Fibroblast of mammary gland (primary cell): ENCODE measurements at regions not wholly inside any gene's neighbourhood (a gene's known extent, or its start where the extent isn't known, plus 50 kb on each side); places are given as distances from the start of the nearest gene placed in this dataset.

Experiments used
- DNase-seq: peaks from one replicate; pipeline ENCODE4 v3.0.0-alpha.2; 2010; ENCODE audit warnings: low read depth
- H3K4me3 ChIP-seq: 2 replicates; pipeline ENCODE4 v1.5.1; 2011; ENCODE audit warnings: low read depth, mild to moderate bottlenecking, low read length, moderate library complexity; ENCODE audit not compliant: control insufficient read depth
- TF ChIP-seq, protein P1 (sequence below): conservative IDR thresholded peaks from 2 replicates; pipeline ENCODE4 v1.5.1; 2011; ENCODE audit warnings: low read depth, low read length, inconsistent platforms; ENCODE audit not compliant: control insufficient read depth, insufficient read depth

DNA sequence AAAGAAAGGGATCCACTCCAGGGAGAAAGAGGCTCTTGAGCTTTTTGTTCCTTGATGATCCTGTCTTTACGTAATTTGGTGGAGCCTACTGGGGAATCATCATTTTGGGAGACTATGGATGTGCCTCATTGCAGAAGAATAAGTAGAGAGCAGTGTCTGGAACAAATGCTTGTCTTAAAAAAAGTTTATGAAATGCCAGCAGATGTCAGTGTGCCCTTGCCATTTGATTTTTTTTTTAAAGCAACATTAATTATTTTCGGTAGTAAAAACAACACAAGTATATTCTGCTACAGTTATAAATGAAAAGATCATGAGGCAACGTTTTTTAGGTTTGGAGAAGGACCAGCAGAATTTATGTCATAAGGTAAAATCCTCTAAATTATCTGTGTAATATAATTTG, 934.8 kb upstream of the EEF2KMT start:
- TF ChIP-seq, protein P1, sequence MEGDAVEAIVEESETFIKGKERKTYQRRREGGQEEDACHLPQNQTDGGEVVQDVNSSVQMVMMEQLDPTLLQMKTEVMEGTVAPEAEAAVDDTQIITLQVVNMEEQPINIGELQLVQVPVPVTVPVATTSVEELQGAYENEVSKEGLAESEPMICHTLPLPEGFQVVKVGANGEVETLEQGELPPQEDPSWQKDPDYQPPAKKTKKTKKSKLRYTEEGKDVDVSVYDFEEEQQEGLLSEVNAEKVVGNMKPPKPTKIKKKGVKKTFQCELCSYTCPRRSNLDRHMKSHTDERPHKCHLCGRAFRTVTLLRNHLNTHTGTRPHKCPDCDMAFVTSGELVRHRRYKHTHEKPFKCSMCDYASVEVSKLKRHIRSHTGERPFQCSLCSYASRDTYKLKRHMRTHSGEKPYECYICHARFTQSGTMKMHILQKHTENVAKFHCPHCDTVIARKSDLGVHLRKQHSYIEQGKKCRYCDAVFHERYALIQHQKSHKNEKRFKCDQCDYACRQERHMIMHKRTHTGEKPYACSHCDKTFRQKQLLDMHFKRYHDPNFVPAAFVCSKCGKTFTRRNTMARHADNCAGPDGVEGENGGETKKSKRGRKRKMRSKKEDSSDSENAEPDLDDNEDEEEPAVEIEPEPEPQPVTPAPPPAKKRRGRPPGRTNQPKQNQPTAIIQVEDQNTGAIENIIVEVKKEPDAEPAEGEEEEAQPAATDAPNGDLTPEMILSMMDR = no peak
- no peak for DNase-seq
- no peak overlapping the region for H3K4me3 ChIP-seq

DNA sequence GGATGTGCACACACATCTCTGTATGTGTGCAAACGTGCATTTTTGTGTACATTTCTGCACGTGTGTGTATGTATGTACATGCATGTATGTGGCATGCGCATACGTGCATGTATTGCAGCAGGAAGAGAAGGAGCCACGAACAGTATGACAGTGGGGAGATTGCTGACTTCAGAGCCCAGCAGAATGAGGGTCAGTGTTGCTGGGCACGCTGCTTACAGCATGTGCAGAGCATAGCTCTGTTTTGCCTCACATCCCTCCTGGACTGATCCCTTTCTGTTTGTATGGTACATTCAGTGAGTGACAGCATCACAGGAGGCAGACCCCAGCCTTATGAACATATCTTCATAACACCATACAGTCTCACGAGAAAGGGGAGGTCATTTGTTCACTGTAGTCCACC, 934.0 kb upstream of the EEF2KMT start:
- TF ChIP-seq, protein P1 = no peak
- DNase-seq = no peak
- no peak overlapping the region for H3K4me3 ChIP-seq

DNA sequence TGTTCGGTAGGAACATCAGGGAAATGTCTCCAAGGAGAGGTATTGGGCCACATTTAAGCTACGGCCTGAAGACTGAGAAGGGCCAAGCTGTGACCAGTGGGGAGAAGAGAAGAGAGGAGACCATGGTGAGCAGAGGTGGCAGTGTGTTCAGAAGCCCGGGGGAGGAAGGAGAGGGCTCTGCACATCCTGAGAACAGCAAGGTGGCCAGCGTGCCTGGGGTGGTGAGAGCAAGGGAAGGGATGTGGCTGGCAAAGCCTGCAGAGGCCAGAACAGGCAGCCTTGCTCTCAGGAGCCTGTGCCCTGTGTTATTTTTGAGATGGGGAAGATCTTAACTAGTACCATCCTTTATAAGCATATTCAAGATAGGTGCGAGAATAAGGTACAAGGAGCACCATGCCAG, 933.5 kb upstream of the EEF2KMT start:
- TF ChIP-seq, protein P1 = no peak
- H3K4me3 ChIP-seq = no peak overlapping the region
- no peak for DNase-seq

DNA sequence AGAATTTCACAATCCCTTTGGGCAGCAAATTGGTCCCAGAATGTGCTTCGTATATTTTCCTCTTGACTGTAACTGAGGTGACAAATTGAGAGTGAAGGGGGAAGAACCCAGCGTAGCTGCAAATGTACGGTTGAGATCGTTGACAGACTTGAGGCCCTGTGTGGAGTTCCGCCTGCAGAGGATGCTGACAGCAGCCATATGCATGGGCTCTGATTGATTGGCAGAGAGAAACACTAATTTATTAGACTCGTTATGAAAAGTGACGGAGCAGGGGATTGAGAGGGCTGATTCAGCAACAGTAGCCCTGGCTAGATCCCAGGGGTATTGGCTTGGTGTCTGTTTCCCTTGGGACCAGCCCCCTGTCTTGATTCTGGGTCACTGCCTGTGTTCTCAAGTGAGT, 930.1 kb upstream of the EEF2KMT start:
- DNase-seq = no peak
- TF ChIP-seq, protein P1 = no peak
- no peak overlapping the region for H3K4me3 ChIP-seq

DNA sequence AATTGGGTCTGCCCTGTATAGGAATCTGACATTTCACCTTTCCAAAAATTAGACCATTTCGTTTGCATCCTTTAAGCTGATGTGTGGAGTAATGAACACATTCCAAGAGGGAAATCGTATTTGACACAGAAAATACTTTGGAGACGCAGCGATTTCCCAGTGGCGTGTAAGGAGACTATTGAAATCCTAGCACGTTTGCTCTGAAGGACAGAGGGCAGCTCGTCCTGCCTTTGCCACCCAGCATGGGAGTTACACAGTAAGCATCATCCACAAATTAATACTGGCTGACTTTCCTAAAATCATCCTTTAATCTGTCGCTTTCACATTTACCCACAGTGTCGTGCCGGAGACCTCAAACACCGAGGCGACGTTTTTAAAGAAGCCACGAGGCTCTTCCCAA, 925.9 kb upstream of the EEF2KMT start:
- TF ChIP-seq, protein P1 = no peak
- DNase-seq = no peak
- H3K4me3 ChIP-seq = no peak overlapping the region

DNA sequence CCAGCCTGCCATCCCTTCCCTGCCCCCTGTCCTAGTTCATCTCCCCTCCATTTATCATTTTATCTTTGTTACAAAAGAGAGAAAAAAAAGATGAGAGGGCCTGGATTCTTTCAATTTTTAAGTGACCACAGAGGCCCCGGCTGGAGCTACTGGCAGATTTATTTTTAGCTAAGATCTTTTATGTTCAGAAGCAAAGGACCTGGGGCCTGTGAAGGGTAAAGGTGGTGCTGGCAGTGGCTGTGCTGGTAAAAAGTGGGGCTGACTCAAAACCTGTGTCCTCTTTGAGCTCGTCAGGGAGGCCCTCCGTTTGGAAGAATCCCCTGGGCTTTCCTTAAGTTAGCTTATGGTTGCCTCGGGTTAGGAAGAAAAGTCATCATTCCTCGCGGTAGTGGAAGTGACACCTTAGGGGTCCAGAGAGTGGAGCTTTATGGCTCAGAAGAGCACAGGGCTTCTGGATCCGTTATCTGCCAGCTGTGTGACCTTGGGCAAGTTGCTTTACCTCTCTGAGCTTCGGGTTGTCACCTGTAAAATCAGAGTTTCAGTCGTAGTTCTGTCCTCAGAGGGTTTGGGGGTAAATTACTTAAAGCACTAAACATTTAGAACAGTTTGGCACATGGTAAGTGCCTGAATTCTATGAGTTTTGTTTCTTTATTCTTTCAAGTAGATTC, 923.8 kb upstream of the EEF2KMT start:
- TF ChIP-seq, protein P1 = no peak
- H3K4me3 ChIP-seq = no peak overlapping the region
- no peak for DNase-seq
